GM18508 (cell line): ENCODE measurements at regions not wholly inside any gene's neighbourhood (a gene's known extent, or its start where the extent isn't known, plus 50 kb on each side); places are given as distances from the start of the nearest gene placed in this dataset.
A peak's percentile ranks its signal among the peaks of the same experiment; 100 is the strongest.
"Not testable (repeated sequence)": the region's sequence is repeated elsewhere in the genome, so short reads cannot be mapped to it uniquely, and the experiment has no call there.

Source experiments
- ATAC-seq: cut with Tn5 transposase; IDR thresholded peaks from one replicate; pipeline ENCODE4 v1.9.1; 2021; ENCODE audit warnings: moderate number of reproducible peaks; ENCODE audit not compliant: insufficient read depth, unreplicated experiment

- no peak for ATAC-seq
Observed at GRCh38 chr2:194126418-194126817, 1530.6 kb upstream of the SLC39A10 start.

GRCh38 chr2:194116861-194117260 lies 1540.2 kb upstream of the SLC39A10 start:
- no peak for ATAC-seq

- ATAC-seq: no peak
Observed at GRCh38 chr2:194105358-194105757, 1551.7 kb upstream of the SLC39A10 start.

- ATAC-seq: peak; percentile 95
Observed at GRCh38 chr2:194104687-194105086, 1552.3 kb upstream of the SLC39A10 start.

GRCh38 chr2:194103941-194104659 lies 1552.9 kb upstream of the SLC39A10 start:
- ATAC-seq: no peak

GRCh38 chr2:194102546-194102945 lies 1554.5 kb upstream of the SLC39A10 start:
- no peak for ATAC-seq

GRCh38 chr2:194100201-194100600 lies 1556.8 kb upstream of the SLC39A10 start:
- no peak for ATAC-seq

- ATAC-seq: no peak
Observed at GRCh38 chr2:194096402-194096801, 1560.6 kb upstream of the SLC39A10 start.

GRCh38 chr2:194095359-194095758 lies 1561.7 kb upstream of the SLC39A10 start:
- ATAC-seq: no peak

- ATAC-seq: no peak
Observed at GRCh38 chr2:194090251-194090905, 1566.6 kb upstream of the SLC39A10 start.

- no peak for ATAC-seq
Observed at GRCh38 chr2:194087089-194087958, 1569.7 kb upstream of the SLC39A10 start.

GRCh38 chr2:194086129-194086528 lies 1570.9 kb upstream of the SLC39A10 start:
- no peak for ATAC-seq

GRCh38 chr2:194079989-194080388 lies 1577.0 kb upstream of the SLC39A10 start:
- no peak for ATAC-seq

- ATAC-seq: no peak
Observed at GRCh38 chr2:194077366-194077765, 1579.7 kb upstream of the SLC39A10 start.

- no peak for ATAC-seq
Observed at GRCh38 chr2:194062401-194062800, 1594.6 kb upstream of the SLC39A10 start.

GRCh38 chr2:194060269-194060668 lies 1596.8 kb upstream of the SLC39A10 start:
- ATAC-seq: no peak

GRCh38 chr2:194054313-194054712 lies 1602.7 kb upstream of the SLC39A10 start:
- ATAC-seq: no peak

- ATAC-seq: no peak
Observed at GRCh38 chr2:194044321-194044720, 1612.7 kb upstream of the SLC39A10 start.

GRCh38 chr2:194021130-194021529 lies 1635.9 kb upstream of the SLC39A10 start:
- ATAC-seq: not testable (repeated sequence)

- no peak for ATAC-seq
Observed at GRCh38 chr2:194020155-194020554, 1636.9 kb upstream of the SLC39A10 start.

GRCh38 chr2:194015751-194016150 lies 1641.3 kb upstream of the SLC39A10 start:
- ATAC-seq: no peak
